NCI-H345 treated with DMSO at 0.1 percent for 48 hours (cell line): ENCODE measurements at regions not wholly inside any gene's neighbourhood (a gene's known extent, or its start where the extent isn't known, plus 50 kb on each side); places are given as distances from the start of the nearest gene placed in this dataset.
"Not testable (repeated sequence)": the region's sequence is repeated elsewhere in the genome, so short reads cannot be mapped to it uniquely, and the experiment has no call there.

Source experiments
- DNase-seq: peaks from one replicate; lab custom pipeline; 2025; ENCODE audit not compliant: unreplicated experiment; lab: John Stamatoyannopoulos, UW

DNA sequence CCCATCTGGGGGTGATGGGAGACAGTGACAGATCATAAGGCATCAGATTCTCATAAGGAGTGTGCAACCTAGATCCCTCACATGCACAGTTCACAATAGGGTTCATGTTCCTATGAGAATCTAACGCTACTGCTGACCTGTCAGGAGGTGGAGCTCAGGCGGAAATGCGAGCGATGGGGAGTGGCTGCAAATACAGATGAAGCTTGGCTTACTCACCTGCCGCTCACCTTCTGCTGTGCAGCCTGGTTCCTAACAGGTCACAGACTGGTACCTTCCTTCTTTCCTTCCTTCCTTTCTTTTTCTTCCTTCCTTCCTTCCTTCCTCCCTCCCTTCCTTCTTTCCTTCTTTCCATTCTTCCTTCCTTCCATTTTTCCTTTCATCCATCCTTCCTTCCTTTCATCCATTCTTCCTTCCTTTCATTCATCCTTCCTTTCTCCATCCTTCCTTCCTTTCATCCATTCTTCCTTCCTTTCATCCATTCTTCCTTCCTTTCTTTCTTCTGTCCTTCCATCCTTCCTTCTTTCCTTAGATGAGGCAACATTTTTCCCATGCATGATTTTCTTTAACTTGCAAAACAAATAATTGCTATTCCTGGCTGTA lies 370.0 kb upstream of the AUTS2 start:
- no peak for DNase-seq

DNA sequence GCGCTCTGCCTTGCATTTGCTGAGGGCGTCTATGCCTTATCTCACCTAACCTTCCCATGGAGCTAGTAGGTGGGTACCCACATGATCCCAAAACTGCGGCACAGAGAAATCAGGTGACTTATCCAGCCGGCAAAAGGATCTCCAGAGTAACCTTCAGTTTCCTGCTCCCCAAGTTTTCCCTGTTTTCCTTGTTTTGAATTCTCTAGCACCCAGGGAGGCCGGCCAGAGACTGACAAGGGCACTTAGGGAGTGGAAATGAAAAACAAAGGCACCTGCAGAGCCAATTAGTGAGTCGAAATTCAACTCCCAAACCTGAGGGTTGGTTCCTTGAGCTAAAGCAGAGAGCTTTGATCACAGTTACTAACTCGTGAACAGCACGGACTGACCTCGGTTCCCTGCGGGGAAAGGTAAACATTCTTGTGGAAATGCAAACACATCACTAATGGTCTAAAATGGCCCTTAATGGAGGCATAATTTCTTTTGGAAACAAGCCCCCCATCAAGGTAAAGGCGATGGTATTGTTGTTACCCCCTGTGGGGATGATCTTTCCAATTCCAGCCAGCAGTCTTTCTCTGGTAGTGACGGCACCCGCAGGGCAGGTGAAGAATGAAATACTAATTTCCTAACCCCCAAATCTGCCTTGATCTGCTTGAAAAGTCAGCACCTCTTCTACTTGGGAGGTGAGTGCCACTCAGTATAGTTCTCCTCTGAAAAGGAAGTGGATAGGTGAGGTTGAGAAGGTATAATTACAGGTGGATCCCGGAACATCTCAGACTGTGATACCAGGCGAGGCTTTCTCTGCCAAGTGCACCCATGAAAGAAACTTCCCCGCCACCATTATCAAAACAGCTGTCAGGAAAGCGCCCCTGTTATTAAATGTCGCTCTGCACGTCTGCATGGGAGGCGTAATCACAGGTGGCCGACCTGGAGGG lies 365.6 kb upstream of the AUTS2 start:
- DNase-seq = peak; percentile 96

DNA sequence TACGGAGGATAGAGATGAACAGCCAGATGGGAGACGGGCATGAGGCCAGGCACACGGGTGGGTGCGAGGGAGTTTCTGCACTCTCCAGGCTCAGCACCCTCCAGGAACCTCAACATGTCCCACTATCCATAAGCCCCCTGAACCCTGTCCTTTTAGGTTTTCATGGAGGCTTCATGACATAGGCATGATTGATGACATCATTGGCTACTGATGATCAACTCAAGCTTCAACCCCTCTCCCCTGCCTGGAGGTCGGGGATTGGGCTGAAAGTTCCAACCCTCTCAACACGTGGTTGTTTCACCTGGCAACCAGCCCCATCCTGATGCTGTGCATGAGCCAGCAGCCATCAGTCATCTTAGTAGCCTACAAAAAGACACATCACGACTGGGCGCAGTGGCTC lies 360.7 kb upstream of the AUTS2 start:
- DNase-seq = no peak

DNA sequence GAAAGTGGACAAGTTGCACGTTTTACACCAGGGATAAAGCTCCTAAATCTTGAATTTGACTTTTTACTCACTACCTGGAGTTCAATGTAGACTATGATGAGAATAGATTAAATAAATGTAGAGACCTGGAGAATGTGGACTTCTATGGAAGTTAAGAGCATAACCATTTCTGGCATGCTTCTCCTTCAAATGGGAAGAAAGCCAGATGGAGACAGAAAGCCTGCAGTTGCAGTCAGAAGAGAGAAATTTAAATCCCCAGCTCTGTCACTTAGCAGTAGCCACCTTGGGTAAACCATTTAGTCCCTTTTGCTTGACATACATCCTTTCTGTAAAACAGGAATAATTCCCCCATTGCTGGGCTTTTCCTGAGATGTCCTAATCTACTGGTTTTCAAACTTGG lies 355.3 kb upstream of the AUTS2 start:
- DNase-seq = no peak

DNA sequence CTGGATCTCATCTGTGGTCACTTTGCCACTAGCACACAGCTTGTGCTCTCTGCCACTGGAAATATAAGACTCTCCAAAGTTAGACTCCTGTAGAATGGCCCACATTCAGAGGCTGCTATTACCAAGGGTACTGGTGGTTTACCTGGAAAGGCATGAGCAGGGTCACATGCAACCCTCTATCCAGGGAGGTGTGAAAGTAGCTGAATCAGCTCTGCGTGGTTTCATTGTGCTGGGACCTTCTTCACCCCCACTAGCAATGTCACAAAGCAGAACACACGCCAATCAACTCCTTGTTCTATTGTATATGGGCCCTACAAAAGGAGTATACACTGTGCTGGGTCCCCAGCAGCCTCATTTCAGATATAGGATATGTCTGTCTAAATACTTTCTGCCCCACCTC lies 353.6 kb upstream of the AUTS2 start:
- DNase-seq = no peak

DNA sequence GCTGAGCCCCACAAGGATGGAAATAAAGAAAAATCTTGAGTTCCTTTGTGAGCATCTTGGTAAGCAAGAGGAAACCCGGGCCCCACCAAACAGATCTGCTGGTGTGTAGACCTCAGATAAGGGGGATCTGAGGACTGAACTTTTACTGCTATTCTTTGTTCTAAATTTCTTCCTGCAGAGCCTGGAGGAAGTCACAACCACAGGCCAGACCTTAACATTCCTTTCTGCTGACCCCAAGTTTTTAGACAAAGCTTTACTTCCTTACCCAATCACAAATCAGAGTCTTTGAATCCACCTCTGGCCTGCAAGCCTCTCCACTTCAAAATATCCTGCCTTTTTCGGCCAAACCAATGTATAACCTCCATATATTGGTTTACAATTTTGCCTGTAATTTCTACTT lies 352.6 kb upstream of the AUTS2 start:
- no peak for DNase-seq

DNA sequence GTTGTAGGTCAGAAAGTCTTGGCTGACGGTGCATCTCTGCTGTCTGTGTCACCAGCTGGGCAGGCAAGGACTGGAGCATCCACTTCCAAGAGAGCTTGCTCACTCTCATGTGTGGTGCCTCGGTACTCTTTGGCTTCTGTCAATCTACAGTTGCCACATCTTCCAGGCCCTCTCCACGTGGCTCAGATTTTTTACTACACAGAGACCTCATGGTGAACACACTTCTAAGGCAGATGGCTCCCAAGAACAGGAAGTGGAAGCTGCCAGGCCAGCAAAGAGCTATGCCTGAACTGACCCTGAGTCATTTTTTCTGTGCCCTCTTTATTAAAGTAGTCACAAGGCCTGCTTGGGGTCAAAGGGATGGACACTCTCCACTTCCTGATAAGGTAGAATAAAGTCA lies 351.5 kb upstream of the AUTS2 start:
- no peak for DNase-seq

DNA sequence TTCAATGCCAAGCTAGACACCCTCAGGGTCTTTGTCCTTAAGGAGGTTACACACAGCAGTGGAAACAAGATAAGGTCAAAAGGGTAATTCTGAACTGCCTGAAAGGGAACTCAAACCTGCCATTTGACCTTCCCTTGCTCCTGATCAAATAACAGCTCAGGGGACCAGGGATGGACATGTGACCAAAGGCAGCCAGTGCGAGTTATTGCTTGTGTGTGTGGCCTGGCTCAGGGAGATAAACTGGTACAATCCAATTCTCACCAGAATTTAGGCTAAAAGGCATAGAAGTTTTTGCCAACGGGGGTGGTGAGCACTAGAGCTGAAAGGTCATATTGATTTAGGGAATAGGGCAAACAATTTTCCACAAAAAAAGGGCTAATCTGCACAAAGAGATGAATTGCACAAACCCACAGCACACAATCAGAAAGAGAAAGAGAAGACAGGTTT lies 349.9 kb upstream of the AUTS2 start:
- DNase-seq = not testable (repeated sequence)

DNA sequence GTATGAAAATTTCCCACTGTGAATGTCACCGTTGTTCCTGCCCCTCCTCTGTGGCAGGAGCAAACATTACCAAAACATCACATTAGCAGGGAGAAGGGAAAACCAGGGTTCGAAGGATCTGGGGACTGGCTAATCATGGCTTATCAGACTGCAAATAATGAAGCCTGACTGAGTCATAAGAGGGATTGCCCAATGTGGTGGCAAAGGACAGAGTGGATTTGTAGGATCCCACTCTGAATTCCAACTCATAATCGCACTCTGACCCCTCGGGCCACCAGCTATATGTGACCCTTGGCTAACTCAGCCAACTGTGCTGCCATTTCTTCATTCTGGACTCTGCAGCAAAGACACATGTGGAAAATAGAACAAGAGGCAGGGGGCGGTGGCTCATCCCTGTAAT lies 347.3 kb upstream of the AUTS2 start:
- DNase-seq = no peak

DNA sequence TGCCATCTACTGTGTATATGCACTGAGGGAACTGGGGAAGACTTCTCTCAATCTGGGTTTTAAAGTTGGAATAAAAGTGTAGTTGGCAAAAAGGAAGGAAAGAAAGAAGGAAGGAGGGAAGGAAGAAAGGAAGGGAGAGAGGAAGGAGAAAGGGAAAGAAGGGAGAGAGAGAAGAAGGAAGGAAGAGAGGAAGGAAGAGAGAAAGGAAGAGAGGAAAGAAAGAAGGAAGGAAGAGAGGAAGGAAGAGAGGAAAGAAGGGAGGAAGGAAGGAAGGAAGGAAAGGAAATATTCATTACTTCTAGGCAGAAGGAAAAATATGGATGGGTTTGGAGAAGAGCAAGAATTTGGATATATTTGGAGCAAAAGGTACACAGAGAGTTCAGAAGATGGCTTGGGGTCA lies 343.6 kb upstream of the AUTS2 start:
- no peak for DNase-seq

DNA sequence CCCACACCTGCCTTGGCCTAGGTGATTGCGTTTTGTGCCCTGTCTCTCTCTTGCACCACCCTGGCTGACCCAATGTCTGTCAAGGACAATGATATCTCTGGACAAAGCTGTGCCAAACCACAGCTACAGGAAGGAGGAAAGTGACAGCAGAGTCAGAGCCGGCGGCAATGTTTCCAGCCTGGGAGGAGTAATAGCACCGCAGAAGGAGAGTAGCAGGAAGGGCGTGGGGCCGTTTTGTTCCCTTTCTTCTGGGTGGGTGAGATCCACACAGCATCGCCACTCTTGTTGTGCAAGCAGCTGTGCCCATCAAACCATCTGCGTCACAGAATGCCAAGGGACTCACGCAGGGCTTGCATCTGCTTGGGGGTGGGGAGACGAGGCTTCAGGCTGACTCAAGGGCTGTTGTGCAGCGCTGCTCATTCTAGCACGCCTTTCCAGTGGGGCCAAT lies 341.6 kb upstream of the AUTS2 start:
- no peak for DNase-seq

DNA sequence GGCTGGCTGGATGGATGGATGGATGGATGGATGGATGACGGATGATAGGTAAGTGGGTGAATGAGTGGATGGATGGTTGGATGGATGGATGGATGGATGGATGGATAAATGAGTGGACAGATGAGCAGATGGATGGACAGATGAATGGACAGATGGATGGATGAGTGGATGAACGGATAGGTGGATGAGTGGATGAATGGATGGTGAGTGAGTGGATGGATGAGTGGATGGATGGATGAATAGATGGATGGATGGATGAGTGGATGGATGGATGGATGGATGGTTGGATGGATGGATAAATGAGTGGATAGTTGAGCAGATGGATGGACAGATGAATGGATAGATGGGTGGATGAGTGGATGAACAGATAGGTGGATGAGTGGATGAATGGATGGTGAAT lies 340.7 kb upstream of the AUTS2 start:
- DNase-seq = no peak

DNA sequence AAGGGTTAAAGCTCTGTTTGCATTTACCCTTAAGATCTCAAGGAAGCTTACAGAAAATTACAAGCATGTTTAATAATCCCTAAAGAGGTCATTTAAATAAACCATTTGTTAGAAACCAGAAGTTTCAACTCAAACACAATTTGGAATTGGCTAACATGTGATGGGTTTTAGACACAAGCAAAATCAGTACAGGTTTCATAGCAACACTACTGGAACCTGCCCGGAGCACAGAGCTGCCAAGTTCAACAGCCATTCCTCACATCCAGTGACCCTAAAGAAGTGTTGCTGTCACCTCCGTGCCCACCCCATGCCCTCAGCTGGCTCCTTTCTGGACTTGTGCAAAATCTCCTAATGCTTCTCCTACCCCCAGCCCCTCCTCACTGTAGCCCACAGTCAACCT lies 338.8 kb upstream of the AUTS2 start:
- DNase-seq = no peak

DNA sequence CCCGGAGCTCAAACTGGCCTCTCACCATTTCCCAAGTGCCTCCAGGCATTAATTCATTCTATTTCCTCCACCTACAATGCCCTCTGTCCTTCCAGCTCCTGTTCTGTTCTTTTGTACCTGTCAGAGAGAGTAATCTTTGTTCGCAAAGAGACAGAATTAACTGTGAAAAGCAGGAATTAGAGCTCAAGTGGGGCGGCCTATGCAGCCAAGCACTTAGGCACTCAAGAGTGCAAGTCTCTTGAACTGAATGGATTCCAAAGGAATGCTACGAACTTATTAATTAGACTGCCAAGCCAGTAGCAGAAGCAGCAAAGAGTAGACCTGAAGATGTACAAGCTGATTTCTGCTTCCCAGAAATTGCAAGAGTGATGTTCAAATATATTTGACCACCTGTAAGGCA lies 338.3 kb upstream of the AUTS2 start:
- no peak for DNase-seq

DNA sequence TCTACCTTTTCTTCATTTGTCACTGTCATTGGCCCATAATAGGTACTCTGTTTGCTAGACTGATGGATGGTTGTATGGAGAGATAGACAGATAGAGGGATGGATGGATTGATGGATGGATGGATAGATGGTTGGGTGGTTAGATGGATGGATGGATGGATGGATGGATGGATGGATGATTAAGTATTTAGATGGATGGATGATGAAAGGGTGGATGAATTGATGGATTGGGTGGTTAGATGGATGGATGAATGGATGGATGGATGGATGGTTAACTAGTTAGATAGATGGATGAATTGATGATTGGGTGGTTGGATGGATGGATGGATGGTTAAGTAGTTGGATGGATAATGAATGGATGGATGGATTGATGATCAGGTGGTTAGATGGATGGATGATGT lies 334.7 kb upstream of the AUTS2 start:
- DNase-seq = no peak

DNA sequence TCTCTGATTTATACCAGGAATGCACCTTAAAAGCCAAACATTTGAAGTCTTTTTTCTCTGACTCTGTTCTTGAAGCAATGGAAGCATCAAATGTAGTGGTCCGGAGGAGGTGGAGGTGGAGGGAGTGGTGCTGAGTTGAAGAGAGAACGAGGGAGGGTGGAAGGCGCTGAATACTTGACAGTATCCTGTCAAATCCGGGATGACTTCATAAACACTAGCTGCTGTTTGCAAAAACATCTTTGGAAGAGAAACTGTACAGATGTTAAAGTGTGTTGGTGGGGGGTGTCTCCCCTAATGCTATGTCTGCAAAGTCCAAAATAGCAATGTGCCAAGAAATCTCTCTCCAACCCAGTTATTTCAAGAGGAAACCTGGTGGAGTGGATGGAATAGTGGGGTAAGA lies 328.5 kb upstream of the AUTS2 start:
- no peak for DNase-seq

DNA sequence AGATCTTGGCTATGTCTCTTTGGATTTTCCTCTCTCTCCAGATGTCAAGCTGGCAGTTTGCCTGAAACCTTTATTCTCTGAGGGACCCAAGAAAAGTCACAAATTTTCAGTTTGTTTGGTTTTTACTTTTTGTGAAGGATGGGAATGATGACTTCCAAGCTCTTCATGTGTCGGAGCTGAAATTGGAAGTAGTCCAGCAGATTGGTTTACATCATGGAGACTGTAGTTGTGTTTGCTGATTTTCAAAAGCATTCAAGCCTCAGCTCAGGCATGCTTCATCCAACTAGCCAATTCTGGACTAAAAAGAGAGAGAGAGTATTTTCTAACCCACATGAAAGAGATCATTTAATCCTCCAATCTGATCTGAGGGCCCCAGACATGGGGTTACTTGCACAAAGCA lies 326.2 kb upstream of the AUTS2 start:
- no peak for DNase-seq

DNA sequence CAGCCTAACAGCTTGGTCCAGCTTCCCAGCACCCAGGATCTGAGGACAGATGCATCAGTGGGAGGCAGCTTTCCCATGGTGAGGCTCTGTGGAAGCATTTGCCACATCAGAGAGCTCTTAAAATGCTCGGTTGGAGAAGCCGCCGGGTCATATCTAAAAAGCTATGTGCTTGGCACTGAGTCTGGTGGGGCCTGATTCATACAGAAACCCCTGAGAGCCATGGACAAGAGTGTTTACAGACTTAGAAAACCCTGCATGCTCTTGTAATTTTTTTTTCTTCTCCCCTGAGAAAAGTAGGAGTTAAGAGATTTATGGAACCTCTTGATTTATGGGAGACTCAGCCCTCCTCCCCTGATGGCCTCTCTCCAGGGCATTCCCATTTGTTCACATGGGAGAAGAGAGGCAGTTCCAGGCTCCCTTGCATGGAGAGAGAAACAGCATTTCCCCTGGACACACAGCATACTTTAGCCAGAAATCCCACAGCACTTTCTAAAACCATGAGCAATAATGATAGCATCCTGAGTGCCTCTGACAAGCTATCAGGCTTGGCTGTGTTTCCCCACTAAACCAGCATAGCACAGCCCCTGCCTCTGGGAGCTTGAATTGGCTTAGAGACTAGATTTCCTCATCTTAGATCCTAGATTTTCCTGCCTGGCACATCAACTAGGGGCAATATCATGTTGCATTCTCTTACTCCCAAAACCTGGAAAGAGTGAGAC lies 322.1 kb upstream of the AUTS2 start:
- DNase-seq = no peak

DNA sequence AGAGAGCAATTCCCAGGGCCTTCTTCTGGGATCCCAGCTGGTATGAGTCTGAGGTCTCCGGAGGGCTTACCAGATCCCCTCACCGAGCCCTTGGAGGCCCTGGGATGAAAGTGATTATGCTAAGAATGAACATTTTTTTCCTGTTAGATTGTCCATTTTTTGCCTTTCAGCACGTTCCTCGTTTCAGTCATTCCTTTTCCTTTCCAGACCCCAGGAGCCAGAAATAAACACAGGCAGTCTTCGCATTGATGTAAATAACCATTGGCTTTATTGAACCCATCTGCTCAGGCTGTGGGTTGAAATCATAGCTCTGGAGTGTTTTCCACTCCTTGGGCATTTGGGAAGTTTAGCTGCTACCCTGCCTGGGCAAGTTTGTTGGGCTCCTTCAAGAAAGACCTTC lies 320.9 kb upstream of the AUTS2 start:
- DNase-seq = no peak

DNA sequence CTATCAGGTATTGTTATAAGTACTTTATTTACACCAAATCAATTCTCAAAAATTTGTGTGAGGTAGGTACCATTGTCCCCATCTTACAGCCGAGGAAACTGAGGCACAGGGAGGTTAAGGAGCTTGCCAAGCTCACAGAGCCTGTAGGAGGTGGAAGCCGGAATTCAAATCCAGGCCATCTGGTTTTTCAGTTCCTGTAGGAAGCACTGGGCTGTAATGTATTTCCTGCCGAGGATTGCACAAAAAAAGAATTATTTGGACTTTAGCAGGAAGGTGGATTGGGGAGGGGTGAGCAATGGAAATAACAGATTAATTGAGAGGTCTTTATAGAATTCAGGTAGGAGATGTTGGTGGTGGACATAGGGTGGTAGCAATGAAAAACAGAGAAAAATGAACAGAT lies 315.3 kb upstream of the AUTS2 start:
- no peak for DNase-seq

DNA sequence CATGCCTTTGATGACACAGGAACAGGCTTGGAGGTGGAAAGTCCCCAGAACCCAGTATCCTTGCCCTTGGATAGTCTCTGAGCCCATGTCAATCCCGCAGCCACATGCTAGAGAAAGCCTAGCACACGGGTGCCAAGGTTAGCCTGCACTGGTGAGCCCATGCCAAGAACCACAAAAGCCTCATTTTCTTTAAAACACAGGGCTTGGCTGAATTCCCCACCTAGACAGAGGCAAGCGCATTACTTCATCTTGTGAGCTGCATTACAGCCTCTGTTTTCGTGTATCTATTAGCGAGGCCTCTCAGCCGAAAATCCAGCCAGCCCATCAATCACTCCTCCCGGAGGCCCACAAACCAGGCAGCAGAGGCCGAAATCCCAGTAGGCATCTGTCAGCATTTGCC lies 314.9 kb upstream of the AUTS2 start:
- no peak for DNase-seq

DNA sequence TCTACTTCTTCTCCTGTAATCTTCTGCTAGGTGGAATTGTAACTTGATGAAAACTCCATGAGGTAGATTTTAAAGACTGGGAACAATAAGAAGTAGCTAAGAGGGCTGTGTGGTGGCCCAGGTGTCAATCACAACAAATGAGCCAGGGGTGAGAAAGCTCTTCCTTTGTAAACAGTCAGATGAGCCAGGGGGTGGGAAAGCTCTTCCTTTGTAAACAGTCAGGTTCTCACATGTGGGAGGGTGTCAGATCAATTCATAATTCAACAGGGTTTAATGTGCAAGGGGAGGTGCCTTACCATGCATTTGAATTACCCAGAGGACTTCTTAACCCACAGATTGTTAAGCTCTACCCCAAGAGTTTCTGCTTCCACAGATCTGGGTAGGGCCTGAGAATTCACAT lies 312.4 kb upstream of the AUTS2 start:
- no peak for DNase-seq
